ENCODE measurements at regions not wholly inside any gene's neighbourhood (a gene's known extent, or its start where the extent isn't known, plus 50 kb on each side); places are given as distances from the start of the nearest gene placed in this dataset.

- TF ChIP-seq SUZ12 (IDR thresholded peaks at IDR 0.05) (no peak), HDGF (IDR thresholded peaks at IDR 0.05; ENCODE audit: borderline replicate concordance) (no peak), BHLHE40 (IDR thresholded peaks at IDR 0.05; ENCODE audit: borderline replicate concordance) (no peak), SP1 (IDR thresholded peaks at IDR 0.05) (no peak), FOXK2 (IDR thresholded peaks at IDR 0.05) (no peak), CTBP1 (IDR thresholded peaks at IDR 0.05; ENCODE audit: borderline replicate concordance) (no peak), ZNF384 (IDR thresholded peaks at IDR 0.05) (no peak)
These were observed 184.4 kb downstream of the RTP5 start for GRCh38 chr2:242053921-242054320.

All from HEK293T (cell line).